ENCODE measurements at regions not wholly inside any gene's neighbourhood (a gene's known extent, or its start where the extent isn't known, plus 50 kb on each side); places are given as distances from the start of the nearest gene placed in this dataset.

GRCh38 chr12:41905073-41905758 is 239.5 kb downstream of the GXYLT1 start:
- Mint-ChIP-seq H3K27ac (no peak overlapping the region), H3K4me3 (no peak overlapping the region), H3K4me1 (no peaks in the 10 kb centered on the region), H3K36me3 (no peaks in the 10 kb centered on the region), H3K27me3 (ENCODE audit: low read depth) (no peaks in the 10 kb centered on the region), H3K9me3 (peaks cover 5% of the 10 kb centered on the region)
- DNase-seq (ENCODE audit: low spot score in 2 of 2, unreplicated experiment in 2 of 2): no peak
- TF ChIP-seq CTCF (IDR thresholded peaks at IDR 0.05; ENCODE audit: unreplicated experiment): no peak

- Mint-ChIP-seq H3K4me3 (no peak overlapping the region), H3K27ac (no peak overlapping the region), H3K27me3 (ENCODE audit: low read depth) (no peaks in the 10 kb centered on the region), H3K4me1 (no peaks in the 10 kb centered on the region), H3K9me3 (peaks cover 10% of the 10 kb centered on the region), H3K36me3 (no peaks in the 10 kb centered on the region)
- DNase-seq (ENCODE audit: low spot score in 2 of 2, unreplicated experiment in 2 of 2): no peak
- TF ChIP-seq CTCF (IDR thresholded peaks at IDR 0.05; ENCODE audit: unreplicated experiment): no peak
These were observed 240.6 kb downstream of the GXYLT1 start for GRCh38 chr12:41904041-41904440.

- H3K27ac Mint-ChIP-seq: no peak overlapping the region
- peaks cover 18% of the 10 kb centered on the region for H3K9me3 Mint-ChIP-seq
- TF ChIP-seq CTCF (IDR thresholded peaks at IDR 0.05; ENCODE audit: unreplicated experiment): no peak
- no peak overlapping the region for H3K4me3 Mint-ChIP-seq
- no peak for DNase-seq (ENCODE audit: low spot score in 2 of 2, unreplicated experiment in 2 of 2)
- no peaks in the 10 kb centered on the region for H3K27me3 Mint-ChIP-seq (ENCODE audit: low read depth)
- peaks cover 3% of the 10 kb centered on the region for H3K36me3 Mint-ChIP-seq
- no peaks in the 10 kb centered on the region for H3K4me1 Mint-ChIP-seq
These were observed 241.5 kb downstream of the GXYLT1 start for GRCh38 chr12:41903014-41903708.

- Mint-ChIP-seq H3K27ac (no peak overlapping the region), H3K36me3 (peaks cover 3% of the 10 kb centered on the region), H3K27me3 (ENCODE audit: low read depth) (no peaks in the 10 kb centered on the region), H3K4me3 (no peak overlapping the region), H3K9me3 (peaks cover 33% of the 10 kb centered on the region), H3K4me1 (no peaks in the 10 kb centered on the region)
- DNase-seq (ENCODE audit: low spot score in 2 of 2, unreplicated experiment in 2 of 2): no peak
- TF ChIP-seq CTCF (IDR thresholded peaks at IDR 0.05; ENCODE audit: unreplicated experiment): no peak
These were observed 245.1 kb downstream of the GXYLT1 start for GRCh38 chr12:41899577-41899976.

- Mint-ChIP-seq H3K36me3 (peaks cover 3% of the 10 kb centered on the region), H3K9me3 (peaks cover 33% of the 10 kb centered on the region), H3K27ac (no peak overlapping the region), H3K4me1 (no peaks in the 10 kb centered on the region), H3K4me3 (no peak overlapping the region), H3K27me3 (ENCODE audit: low read depth) (no peaks in the 10 kb centered on the region)
- no peak for DNase-seq (ENCODE audit: low spot score in 2 of 2, unreplicated experiment in 2 of 2)
- no peak for TF ChIP-seq CTCF (IDR thresholded peaks at IDR 0.05; ENCODE audit: unreplicated experiment)
These were observed 247.1 kb downstream of the GXYLT1 start for GRCh38 chr12:41897593-41897992.
